HG02571 (cell line): ENCODE measurements at regions not wholly inside any gene's neighbourhood (a gene's known extent, or its start where the extent isn't known, plus 50 kb on each side); places are given as distances from the start of the nearest gene placed in this dataset.

Experiments
- ATAC-seq: cut with Tn5 transposase; IDR thresholded peaks from one replicate; pipeline ENCODE4 v1.9.1; 2021; ENCODE audit warnings: mild to moderate bottlenecking, moderate library complexity; ENCODE audit not compliant: unreplicated experiment

GRCh38 chr6:147755999-147756398 lies 247.5 kb downstream of the SAMD5 start:
- no peak for ATAC-seq

- no peak for ATAC-seq
These were observed 248.4 kb downstream of the SAMD5 start for GRCh38 chr6:147756891-147757290.

DNA sequence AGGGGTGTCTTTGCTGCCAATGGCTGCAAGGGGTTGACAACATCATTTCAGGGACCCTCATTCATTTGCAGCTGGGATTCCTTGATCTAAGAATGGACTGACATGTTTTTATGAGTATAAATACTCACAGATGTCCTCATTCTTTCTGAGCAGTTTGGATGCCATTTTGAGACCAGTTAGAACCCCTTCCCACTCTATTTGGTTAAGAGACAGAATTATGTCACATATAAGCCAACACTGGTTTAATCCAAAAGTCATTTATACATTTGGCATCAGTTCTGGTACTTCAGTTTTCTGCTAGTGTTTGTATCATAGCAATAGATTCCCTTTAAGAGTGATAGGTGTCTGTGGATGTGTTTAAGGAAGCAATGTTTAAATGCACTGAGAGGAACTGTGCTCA lies 248.8 kb downstream of the SAMD5 start:
- no peak for ATAC-seq

GRCh38 chr6:147758303-147758702 lies 249.8 kb downstream of the SAMD5 start:
- ATAC-seq: no peak

GRCh38 chr6:147759093-147759492 lies 250.6 kb downstream of the SAMD5 start:
- no peak for ATAC-seq

DNA sequence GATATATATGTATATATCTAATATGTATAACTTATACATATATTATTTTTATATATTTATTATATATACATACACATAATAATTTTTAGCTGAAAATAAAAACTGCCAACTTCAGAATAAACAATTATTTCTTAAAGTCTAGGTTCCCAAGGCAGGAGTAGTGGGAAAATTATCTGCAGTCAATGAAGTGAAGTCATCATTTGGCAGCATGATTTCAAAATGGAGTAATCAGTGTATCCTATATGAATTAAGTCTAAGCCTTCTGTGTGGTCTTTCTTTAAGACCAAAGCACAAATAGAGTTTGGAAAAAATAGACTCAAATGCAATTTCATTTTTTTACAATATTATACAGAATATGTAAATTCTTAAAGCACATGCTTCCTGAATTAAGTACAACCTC lies 251.0 kb downstream of the SAMD5 start:
- ATAC-seq: no peak

DNA sequence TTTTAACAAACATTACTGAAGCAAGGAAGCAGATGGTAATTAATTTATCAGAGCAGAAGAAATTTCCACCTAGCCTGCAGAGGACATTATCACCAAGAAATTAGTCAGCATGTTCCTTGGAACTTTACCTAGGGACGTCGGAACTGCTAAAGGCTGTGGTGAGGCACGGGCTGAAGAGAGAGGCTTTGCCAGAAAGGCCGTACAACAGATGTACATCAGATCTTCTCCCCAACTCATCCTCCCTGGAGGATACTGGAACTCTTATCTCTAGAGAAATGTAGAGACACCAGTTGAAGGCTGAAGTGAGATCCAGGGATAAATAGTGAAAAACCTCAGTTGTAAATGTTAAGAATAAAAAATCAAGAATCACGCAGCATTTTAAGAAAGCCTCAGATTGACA lies 257.1 kb downstream of the SAMD5 start:
- ATAC-seq: no peak

- no peak for ATAC-seq
These were observed 260.5 kb downstream of the SAMD5 start for GRCh38 chr6:147768969-147769368.

- no peak for ATAC-seq
These were observed 261.1 kb downstream of the SAMD5 start for GRCh38 chr6:147769496-147770087.

DNA sequence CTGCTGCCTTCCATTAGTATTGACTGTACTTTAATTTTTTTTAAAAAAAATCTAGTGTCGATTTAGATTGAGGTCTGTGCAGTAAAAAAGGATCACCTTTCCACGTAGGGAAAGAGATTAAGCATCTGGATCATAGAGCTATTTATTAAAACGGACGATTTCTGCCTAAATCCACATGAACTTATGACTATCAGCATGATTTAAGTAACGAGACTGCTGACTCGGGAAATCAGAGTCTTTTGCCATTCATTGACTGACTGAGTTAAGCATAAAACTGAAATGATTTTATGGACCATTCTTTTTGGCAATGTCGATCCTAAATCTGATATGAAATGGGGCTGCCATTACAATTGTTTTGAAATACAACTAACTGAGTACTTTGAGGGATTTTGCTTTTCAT lies 261.7 kb downstream of the SAMD5 start:
- ATAC-seq: no peak

DNA sequence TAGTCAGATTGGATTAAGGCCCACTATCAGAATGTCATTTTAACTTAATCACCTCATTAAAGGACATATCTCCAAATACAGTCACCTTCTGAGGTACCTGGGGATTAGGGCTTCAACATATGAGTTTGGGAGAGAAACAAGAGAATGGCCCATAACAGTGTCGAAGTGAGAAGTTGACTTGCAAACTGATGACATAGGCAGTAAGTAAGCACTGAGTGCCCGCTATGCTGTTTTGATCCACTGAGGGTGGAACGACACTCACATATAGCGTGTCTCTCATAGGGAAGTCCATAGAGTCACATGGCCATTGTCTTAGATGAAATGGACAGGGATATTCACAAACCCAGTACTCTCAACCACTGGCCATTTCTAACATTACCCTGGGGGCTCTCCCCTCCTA lies 264.2 kb downstream of the SAMD5 start:
- ATAC-seq: no peak

DNA sequence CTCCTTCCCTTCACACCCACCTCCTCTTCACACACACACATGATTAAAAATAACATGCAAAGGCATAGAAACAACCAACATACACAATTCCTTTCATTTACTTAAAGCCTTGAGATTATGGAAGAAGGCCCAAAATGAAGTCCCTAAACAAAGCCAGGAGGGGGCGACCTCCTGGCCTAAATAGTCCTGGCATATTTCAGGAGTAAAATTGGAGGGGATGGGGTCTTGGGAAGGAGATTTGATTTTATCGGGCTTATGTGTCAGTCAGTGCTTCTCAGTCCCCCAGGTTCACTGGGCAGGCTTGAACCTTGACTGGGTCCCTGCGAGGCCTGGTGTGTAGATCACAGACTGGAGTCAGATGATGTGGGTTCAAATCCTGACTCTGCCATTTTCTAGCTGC lies 266.4 kb downstream of the SAMD5 start:
- ATAC-seq: no peak

DNA sequence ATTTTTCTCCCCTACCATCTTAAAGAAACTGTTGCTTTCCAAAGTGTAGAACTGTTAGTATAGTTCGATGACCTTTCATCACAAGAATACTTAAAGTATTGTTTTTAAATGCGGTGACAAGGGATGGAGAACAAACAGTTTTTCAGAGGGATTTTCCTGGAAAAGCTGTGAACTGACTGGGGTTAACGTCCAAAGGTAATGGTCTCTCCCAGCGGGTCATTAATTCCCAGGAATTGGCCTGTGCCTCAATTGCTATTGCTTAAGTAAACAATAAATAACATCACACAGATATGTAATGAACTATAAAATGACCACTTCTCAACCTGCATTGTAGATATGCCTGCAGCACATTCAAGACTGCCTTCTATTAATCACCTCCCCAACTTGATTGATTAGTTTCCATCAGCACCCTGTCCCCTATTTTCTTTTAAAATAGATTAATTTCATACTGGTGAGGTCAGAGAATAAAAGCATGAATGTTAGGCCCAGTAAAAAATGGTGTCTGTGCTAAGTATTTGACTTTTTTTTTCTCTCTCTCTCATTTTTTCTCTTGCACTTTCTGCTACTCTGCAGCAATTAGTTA lies 268.2 kb downstream of the SAMD5 start:
- no peak for ATAC-seq

GRCh38 chr6:147779624-147780023 lies 271.1 kb downstream of the SAMD5 start:
- ATAC-seq: no peak

DNA sequence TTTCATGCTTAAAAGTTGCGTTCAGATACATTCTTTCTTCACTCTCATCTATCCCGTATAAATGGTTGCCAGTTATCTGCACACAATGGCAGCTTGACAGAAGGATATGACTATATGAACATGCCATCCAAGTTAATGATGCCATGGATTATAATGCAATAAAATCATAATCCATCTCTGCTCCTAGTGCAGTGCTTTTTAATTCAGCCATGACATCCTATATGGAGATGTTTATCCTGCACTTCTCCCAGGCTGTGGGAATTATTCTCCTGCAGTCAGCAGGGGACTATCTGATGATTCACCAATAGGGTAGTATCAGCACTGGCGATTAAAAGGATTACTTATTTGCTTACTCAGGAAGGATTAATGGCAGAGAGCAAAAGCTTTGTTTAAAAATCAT lies 273.8 kb downstream of the SAMD5 start:
- ATAC-seq: no peak

DNA sequence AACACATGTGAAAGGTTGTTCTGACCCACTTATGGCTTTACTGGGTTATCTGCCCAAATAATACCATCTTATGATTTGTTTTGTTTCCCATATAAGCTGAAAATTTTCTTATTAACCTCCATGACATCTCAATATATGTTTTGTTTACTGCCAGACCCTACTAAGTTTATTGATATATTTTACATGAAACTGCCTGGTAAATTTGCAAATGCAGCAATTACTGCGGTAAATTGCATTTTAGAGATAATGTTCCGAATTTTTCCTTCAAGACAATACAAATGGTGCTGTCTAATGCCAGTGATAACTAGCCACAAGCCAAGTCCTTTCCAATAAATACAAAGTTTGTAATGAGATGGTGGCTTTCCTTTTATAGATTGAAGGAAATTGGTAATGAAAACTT lies 275.9 kb downstream of the SAMD5 start:
- no peak for ATAC-seq

DNA sequence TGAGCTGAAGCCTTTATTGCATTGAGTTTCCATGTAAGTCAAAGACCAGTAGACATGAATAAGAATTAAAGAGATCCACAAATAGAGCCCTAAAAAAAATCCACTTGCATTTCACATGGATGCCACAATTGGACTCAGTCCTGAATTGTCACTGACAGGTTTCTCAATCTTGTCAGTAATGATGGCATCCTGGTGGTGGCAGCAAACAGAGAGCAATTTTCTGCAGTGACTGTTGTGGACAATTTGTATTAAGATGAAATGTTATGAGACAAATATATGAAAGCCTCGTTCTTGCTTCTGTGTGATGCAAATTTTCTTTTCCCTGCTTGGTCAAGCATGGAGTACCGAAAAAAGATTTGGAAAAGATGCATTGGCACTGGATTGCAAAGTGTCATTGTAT lies 278.9 kb downstream of the SAMD5 start:
- no peak for ATAC-seq

DNA sequence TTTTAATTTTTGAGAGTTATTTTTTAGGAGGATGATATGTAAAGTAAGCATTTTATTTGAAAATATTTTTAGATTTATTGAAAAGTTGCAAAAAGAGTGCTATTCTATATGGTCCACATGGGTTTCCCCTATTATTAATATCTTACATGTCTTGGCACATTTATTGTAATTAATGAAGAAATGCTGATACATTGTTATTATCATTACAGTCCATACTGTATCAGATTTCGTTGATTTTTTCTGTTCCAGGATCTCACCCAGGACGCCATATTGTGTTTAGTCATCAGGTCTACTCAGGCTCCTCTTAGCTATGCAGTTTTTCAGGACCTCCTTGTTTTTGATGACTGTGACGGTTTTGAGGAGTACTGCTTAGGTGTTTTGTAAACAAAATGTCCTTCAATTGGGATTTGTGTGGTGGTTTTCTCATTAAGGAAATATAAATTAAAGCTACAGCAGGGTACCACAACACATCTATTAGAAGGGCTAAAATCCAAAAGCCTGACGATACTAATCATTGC lies 281.0 kb downstream of the SAMD5 start:
- no peak for ATAC-seq

GRCh38 chr6:147793871-147794643 lies 285.6 kb downstream of the SAMD5 start:
- ATAC-seq: no peak

DNA sequence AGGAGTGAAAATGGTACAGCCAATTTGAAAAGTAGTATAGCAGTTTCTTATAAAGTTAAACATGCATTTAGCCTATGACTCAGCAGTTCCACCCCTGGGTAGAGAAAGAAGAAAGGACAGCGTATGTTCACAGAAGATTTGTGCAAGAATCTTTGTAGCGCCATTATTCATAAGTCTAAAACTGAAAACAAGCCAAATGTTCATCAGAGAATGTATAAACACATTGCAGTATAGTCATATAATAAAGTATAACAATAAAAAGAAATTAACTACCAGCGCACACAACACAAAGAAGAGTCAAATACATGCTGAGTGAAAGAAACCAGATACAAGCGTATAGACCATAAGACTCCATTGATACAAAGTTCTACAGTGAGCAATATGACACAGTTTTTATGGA lies 294.0 kb downstream of the SAMD5 start:
- ATAC-seq: no peak

GRCh38 chr6:147805155-147805554 lies 296.7 kb downstream of the SAMD5 start:
- ATAC-seq: no peak

GRCh38 chr6:147806697-147807096 lies 298.2 kb downstream of the SAMD5 start:
- ATAC-seq: no peak
